ENCODE measurements at regions not wholly inside any gene's neighbourhood (a gene's known extent, or its start where the extent isn't known, plus 50 kb on each side); places are given as distances from the start of the nearest gene placed in this dataset.

DNA sequence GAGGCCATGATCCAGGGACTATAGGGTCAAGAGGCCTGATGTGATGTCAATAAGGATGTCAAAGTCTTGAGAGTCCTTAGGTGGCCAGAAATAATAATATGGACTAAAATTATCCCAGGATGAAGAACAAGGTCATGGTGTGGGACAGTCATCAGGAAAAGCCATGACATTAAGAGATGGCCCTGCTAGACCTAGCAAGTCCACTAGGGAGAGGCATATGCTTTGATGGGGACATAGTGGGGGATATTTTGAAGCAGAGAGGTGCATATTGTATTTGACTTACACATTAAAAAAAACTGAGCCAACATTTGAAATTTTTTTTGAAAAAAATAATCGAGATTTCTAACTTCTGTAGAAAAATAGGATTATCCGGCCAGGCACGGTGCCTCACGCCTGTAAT is 53.3 kb upstream of the CXCR4 start:
- H3K27ac ChIP-seq (replicated peaks): no peak overlapping the region
- H3K27me3 ChIP-seq (ENCODE audit: insufficient read depth, poor library complexity, severe bottlenecking): no peaks in the 10 kb centered on the region
- DNase-seq (ENCODE audit: low read depth in 1 of 2, low spot score in 1 of 2): no peak
- TF ChIP-seq REST (IDR thresholded peaks at IDR 0.05; ENCODE audit: insufficient replicate concordance, low read depth) (no peak), CTCF (IDR thresholded peaks at IDR 0.05; ENCODE audit: insufficient read depth, low read length) (no peak), POLR2AphosphoS5 (IDR thresholded peaks at IDR 0.05; ENCODE audit: low read depth) (no peak), SPI1 (IDR thresholded peaks at IDR 0.05; ENCODE audit: borderline replicate concordance, low read depth) (no peak), GABPA (IDR thresholded peaks at IDR 0.05; ENCODE audit: low read depth) (no peak)
- H3K4me3 ChIP-seq (replicated peaks; ENCODE audit: insufficient read depth, low read length): no peak overlapping the region

- H3K27me3 ChIP-seq (ENCODE audit: insufficient read depth, poor library complexity, severe bottlenecking): no peaks in the 10 kb centered on the region
- peak in 1 of 2 experiments; percentile 89 for DNase-seq (ENCODE audit: low read depth in 1 of 2, low spot score in 1 of 2)
- no peak overlapping the region for H3K4me3 ChIP-seq (replicated peaks; ENCODE audit: insufficient read depth, low read length)
- no peak for TF ChIP-seq REST (IDR thresholded peaks at IDR 0.05; ENCODE audit: insufficient replicate concordance, low read depth)
- no peak for TF ChIP-seq CTCF (IDR thresholded peaks at IDR 0.05; ENCODE audit: insufficient read depth, low read length)
- no peak for TF ChIP-seq GABPA (IDR thresholded peaks at IDR 0.05; ENCODE audit: low read depth)
- TF ChIP-seq SPI1 (IDR thresholded peaks at IDR 0.05; ENCODE audit: borderline replicate concordance, low read depth): no peak
- no peak for TF ChIP-seq POLR2AphosphoS5 (IDR thresholded peaks at IDR 0.05; ENCODE audit: low read depth)
- H3K27ac ChIP-seq (replicated peaks): peak overlapping the region; percentile 50
Measured at GRCh38 chr2:136168720-136169119, 50.8 kb upstream of the CXCR4 start.

- DNase-seq (ENCODE audit: low read depth in 1 of 2, low spot score in 1 of 2): peak in 1 of 2 experiments; percentile 13
- Histone ChIP-seq H3K27me3 (ENCODE audit: insufficient read depth, poor library complexity, severe bottlenecking) (no peaks in the 10 kb centered on the region), H3K27ac (replicated peaks) (peak overlapping the region; percentile 50), H3K4me3 (replicated peaks; ENCODE audit: insufficient read depth, low read length) (no peak overlapping the region)
- TF ChIP-seq CTCF (IDR thresholded peaks at IDR 0.05; ENCODE audit: insufficient read depth, low read length) (no peak), REST (IDR thresholded peaks at IDR 0.05; ENCODE audit: insufficient replicate concordance, low read depth) (no peak), POLR2AphosphoS5 (IDR thresholded peaks at IDR 0.05; ENCODE audit: low read depth) (no peak), SPI1 (IDR thresholded peaks at IDR 0.05; ENCODE audit: borderline replicate concordance, low read depth) (no peak), GABPA (IDR thresholded peaks at IDR 0.05; ENCODE audit: low read depth) (no peak)
Measured at GRCh38 chr2:136167721-136168475, 49.9 kb upstream of the CXCR4 start.
